ENCODE measurements at regions not wholly inside any gene's neighbourhood (a gene's known extent, or its start where the extent isn't known, plus 50 kb on each side); places are given as distances from the start of the nearest gene placed in this dataset.

- no peaks in the 10 kb centered on the region for H3K27me3 ChIP-seq (replicated peaks in 1 of 4; ENCODE audit: control extremely low read depth in 1 of 4, control insufficient read depth in 3 of 4, insufficient read depth in 4 of 4, low read length in 3 of 4)
- H2AFZ ChIP-seq (ENCODE audit: insufficient read depth, low read depth, low read length, poor library complexity, severe bottlenecking), result no peak overlapping the region
- ChIA-PET POLR2A (no interaction called here), CTCF (no interaction called here)
- H3K4me3 Mint-ChIP-seq, result no peak overlapping the region
- DNase-seq, result no peak
- H3K4me1 Mint-ChIP-seq, result no peaks in the 10 kb centered on the region
- H3K9me3 ChIP-seq (ENCODE audit: control extremely low read depth in 1 of 3, control insufficient read depth in 2 of 3, insufficient read depth in 1 of 3, low read length in 2 of 3), result peaks cover 0 to 3% (median 2%) of the 10 kb centered on the region in 3 donors
- no peak for ATAC-seq (ENCODE audit: low read depth)
- no peaks in the 10 kb centered on the region for H3K9me3 Mint-ChIP-seq (ENCODE audit: insufficient read depth)
- no peaks in the 10 kb centered on the region for H3K79me2 ChIP-seq (ENCODE audit: control insufficient read depth, insufficient read depth, low read length)
- H3K4me1 ChIP-seq (ENCODE audit: control insufficient read depth in 2 of 2, insufficient read depth in 2 of 2, low read length in 2 of 2), result no peaks in the 10 kb centered on the region
- WGBS (ENCODE audit: insufficient coverage), result 91% methylated on average over 1 of the region's 1 CpG
- TF ChIP-seq EZH2 (IDR thresholded peaks at IDR 0.05; ENCODE audit: borderline replicate concordance, insufficient read depth, low read depth, low read length, poor library complexity, severe bottlenecking) (no peak), CTCF (IDR thresholded peaks at IDR 0.05) (no peak)
- no peak overlapping the region for H3K4me3 ChIP-seq (ENCODE audit: control extremely low read depth in 1 of 5, extremely low read depth in 1 of 5, insufficient read depth in 1 of 5, low read depth in 2 of 5, low read length in 4 of 5)
- H3K27ac Mint-ChIP-seq, result no peak overlapping the region
- intact Hi-C loops (cut with micrococcal nuclease), result no loop called here
- H3K27ac ChIP-seq (ENCODE audit: low read length in 2 of 2), result no peak overlapping the region
- H4K20me1 ChIP-seq (ENCODE audit: control insufficient read depth, insufficient read depth, low read length, poor library complexity, severe bottlenecking), result no peaks in the 10 kb centered on the region
- H3K27me3 Mint-ChIP-seq, result no peaks in the 10 kb centered on the region
- no peak overlapping the region for H3K4me2 ChIP-seq (replicated peaks; ENCODE audit: low read depth, low read length, poor library complexity, severe bottlenecking)
- no peaks in the 10 kb centered on the region for H3K36me3 ChIP-seq (replicated peaks in 1 of 2; ENCODE audit: control extremely low read depth in 1 of 2, control insufficient read depth in 1 of 2, extremely low read depth in 1 of 2, insufficient read depth in 2 of 2, low read length in 1 of 2)
- no peak overlapping the region for H3K9ac ChIP-seq (ENCODE audit: low read length)
These were observed 1011.3 kb downstream of the AACS start for GRCh38 chr12:126076515-126076914.

- 91% methylated on average over 7 of the region's 8 CpGs for WGBS (ENCODE audit: insufficient coverage)
- Histone ChIP-seq H3K79me2 (ENCODE audit: control insufficient read depth, insufficient read depth, low read length) (no peaks in the 10 kb centered on the region), H3K4me1 (ENCODE audit: control insufficient read depth in 2 of 2, insufficient read depth in 2 of 2, low read length in 2 of 2) (no peaks in the 10 kb centered on the region), H2AFZ (ENCODE audit: insufficient read depth, low read depth, low read length, poor library complexity, severe bottlenecking) (no peak overlapping the region), H3K27ac (ENCODE audit: low read length in 2 of 2) (no peak overlapping the region), H3K36me3 (replicated peaks in 1 of 2; ENCODE audit: control extremely low read depth in 1 of 2, control insufficient read depth in 1 of 2, extremely low read depth in 1 of 2, insufficient read depth in 2 of 2, low read length in 1 of 2) (no peaks in the 10 kb centered on the region), H3K9me3 (ENCODE audit: control extremely low read depth in 1 of 3, control insufficient read depth in 2 of 3, insufficient read depth in 1 of 3, low read length in 2 of 3) (peaks cover 0 to 3% (median 2%) of the 10 kb centered on the region in 3 donors), H3K9ac (ENCODE audit: low read length) (no peak overlapping the region), H3K4me3 (ENCODE audit: control extremely low read depth in 1 of 5, extremely low read depth in 1 of 5, insufficient read depth in 1 of 5, low read depth in 2 of 5, low read length in 4 of 5) (no peak overlapping the region), H3K4me2 (replicated peaks; ENCODE audit: low read depth, low read length, poor library complexity, severe bottlenecking) (no peak overlapping the region), H4K20me1 (ENCODE audit: control insufficient read depth, insufficient read depth, low read length, poor library complexity, severe bottlenecking) (no peaks in the 10 kb centered on the region), H3K27me3 (replicated peaks in 1 of 4; ENCODE audit: control extremely low read depth in 1 of 4, control insufficient read depth in 3 of 4, insufficient read depth in 4 of 4, low read length in 3 of 4) (no peaks in the 10 kb centered on the region)
- ChIA-PET CTCF (no interaction called here), POLR2A (no interaction called here)
- intact Hi-C loops (cut with micrococcal nuclease), result no loop called here
- ATAC-seq (ENCODE audit: low read depth) (no peak), DNase-seq (no peak)
- no peak for TF ChIP-seq CTCF (IDR thresholded peaks at IDR 0.05)
- TF ChIP-seq EZH2 (IDR thresholded peaks at IDR 0.05; ENCODE audit: borderline replicate concordance, insufficient read depth, low read depth, low read length, poor library complexity, severe bottlenecking), result no peak
- no peak overlapping the region for H3K4me3 Mint-ChIP-seq
- no peaks in the 10 kb centered on the region for H3K4me1 Mint-ChIP-seq
- H3K27me3 Mint-ChIP-seq, result no peaks in the 10 kb centered on the region
- H3K27ac Mint-ChIP-seq, result no peak overlapping the region
- peaks cover 3% of the 10 kb centered on the region for H3K9me3 Mint-ChIP-seq (ENCODE audit: insufficient read depth)
These were observed 1018.7 kb downstream of the AACS start for GRCh38 chr12:126083926-126084325.

All from B cell (primary cell).